Gastroesophageal sphincter (tissue), 3 donors: ENCODE measurements at regions not wholly inside any gene's neighbourhood (a gene's known extent, or its start where the extent isn't known, plus 50 kb on each side); places are given as distances from the start of the nearest gene placed in this dataset.

Experiments
- POLR2A ChIP-seq, 2 donors: fragments of 450-650 bp; IDR thresholded peaks; one replicate each; pipeline ENCODE4 v1.6.1; 2017; ENCODE audit warnings: antibody characterized with exemption in 2 of 2, mild to moderate bottlenecking in 2 of 2, moderate library complexity in 1 of 2
- TF ChIP-seq, protein P1 (sequence below), 4 experiments: fragments of 200-600 bp in 2 of 4; fragments of 450-650 bp in 2 of 4; sonication (generic) in 1 of 4; IDR thresholded peaks; one replicate each; pipeline ENCODE4 v1.5.1; 2017 to 2019; ENCODE audit warnings: antibody characterized with exemption in 4 of 4, mild to moderate bottlenecking in 2 of 4, moderate library complexity in 2 of 4

DNA sequence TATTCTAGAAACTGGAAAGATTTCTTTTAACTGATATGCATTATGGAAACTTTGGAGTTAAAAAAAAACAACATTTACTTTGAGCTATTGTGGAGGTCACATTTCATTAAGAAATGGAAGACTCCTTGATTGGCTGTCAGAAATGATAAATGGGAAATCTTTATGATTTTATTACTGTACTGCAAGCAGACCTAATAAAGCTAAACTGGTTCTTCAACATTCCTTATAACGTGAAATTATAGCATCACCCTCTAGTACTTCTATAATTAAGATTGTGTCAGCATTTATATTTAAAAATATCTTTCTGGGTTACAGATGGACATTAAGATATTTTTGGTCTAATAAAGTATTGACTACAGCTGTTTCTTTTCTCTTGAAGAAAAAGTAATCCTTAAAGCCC lies 213.8 kb upstream of the PACRGL start:
- no peak for TF ChIP-seq POLR2A (IDR thresholded peaks at IDR 0.05)
- TF ChIP-seq, protein P1, sequence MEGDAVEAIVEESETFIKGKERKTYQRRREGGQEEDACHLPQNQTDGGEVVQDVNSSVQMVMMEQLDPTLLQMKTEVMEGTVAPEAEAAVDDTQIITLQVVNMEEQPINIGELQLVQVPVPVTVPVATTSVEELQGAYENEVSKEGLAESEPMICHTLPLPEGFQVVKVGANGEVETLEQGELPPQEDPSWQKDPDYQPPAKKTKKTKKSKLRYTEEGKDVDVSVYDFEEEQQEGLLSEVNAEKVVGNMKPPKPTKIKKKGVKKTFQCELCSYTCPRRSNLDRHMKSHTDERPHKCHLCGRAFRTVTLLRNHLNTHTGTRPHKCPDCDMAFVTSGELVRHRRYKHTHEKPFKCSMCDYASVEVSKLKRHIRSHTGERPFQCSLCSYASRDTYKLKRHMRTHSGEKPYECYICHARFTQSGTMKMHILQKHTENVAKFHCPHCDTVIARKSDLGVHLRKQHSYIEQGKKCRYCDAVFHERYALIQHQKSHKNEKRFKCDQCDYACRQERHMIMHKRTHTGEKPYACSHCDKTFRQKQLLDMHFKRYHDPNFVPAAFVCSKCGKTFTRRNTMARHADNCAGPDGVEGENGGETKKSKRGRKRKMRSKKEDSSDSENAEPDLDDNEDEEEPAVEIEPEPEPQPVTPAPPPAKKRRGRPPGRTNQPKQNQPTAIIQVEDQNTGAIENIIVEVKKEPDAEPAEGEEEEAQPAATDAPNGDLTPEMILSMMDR (IDR thresholded peaks at IDR 0.05): no peak
